ENCODE measurements at regions not wholly inside any gene's neighbourhood (a gene's known extent, or its start where the extent isn't known, plus 50 kb on each side); places are given as distances from the start of the nearest gene placed in this dataset.

DNA sequence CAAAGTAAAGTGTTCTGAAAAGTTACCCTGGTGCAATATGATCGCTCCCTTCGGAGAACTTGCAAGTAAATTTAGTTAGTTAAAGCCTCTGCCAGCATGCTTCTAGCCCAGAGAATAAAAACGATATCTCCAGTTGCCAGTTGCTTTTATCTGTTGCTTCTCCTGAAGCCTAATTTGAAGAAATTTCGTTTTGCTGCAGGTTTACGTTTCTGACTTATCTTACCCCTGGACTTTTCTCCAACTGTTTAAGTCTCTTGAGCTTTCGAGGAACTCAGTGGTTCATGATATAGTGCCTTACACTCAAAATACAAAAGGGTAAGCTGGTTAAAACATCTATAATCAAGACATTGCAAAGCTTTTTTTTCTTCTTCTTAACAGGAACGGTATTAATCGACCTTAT lies 131.1 kb downstream of the FAM161A start:
- TF ChIP-seq RXRA (IDR thresholded peaks at IDR 0.05) (no peak), JUND (IDR thresholded peaks at IDR 0.05) (no peak), GABPA (IDR thresholded peaks at IDR 0.05 in 1 of 2, conservative IDR thresholded peaks at IDR 0.05 in 1 of 2) (no peak), RAD21 (IDR thresholded peaks at IDR 0.05) (no peak), TAF1 (conservative IDR thresholded peaks at IDR 0.05) (no peak), SP1 (IDR thresholded peaks at IDR 0.05) (no peak), YY1 (IDR thresholded peaks at IDR 0.05) (no peak)
- TF ChIP-seq, protein P1, sequence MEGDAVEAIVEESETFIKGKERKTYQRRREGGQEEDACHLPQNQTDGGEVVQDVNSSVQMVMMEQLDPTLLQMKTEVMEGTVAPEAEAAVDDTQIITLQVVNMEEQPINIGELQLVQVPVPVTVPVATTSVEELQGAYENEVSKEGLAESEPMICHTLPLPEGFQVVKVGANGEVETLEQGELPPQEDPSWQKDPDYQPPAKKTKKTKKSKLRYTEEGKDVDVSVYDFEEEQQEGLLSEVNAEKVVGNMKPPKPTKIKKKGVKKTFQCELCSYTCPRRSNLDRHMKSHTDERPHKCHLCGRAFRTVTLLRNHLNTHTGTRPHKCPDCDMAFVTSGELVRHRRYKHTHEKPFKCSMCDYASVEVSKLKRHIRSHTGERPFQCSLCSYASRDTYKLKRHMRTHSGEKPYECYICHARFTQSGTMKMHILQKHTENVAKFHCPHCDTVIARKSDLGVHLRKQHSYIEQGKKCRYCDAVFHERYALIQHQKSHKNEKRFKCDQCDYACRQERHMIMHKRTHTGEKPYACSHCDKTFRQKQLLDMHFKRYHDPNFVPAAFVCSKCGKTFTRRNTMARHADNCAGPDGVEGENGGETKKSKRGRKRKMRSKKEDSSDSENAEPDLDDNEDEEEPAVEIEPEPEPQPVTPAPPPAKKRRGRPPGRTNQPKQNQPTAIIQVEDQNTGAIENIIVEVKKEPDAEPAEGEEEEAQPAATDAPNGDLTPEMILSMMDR (IDR thresholded peaks at IDR 0.05; ENCODE audit: low read depth, low read length, missing input control) = no peak
- TF ChIP-seq, protein P2, sequence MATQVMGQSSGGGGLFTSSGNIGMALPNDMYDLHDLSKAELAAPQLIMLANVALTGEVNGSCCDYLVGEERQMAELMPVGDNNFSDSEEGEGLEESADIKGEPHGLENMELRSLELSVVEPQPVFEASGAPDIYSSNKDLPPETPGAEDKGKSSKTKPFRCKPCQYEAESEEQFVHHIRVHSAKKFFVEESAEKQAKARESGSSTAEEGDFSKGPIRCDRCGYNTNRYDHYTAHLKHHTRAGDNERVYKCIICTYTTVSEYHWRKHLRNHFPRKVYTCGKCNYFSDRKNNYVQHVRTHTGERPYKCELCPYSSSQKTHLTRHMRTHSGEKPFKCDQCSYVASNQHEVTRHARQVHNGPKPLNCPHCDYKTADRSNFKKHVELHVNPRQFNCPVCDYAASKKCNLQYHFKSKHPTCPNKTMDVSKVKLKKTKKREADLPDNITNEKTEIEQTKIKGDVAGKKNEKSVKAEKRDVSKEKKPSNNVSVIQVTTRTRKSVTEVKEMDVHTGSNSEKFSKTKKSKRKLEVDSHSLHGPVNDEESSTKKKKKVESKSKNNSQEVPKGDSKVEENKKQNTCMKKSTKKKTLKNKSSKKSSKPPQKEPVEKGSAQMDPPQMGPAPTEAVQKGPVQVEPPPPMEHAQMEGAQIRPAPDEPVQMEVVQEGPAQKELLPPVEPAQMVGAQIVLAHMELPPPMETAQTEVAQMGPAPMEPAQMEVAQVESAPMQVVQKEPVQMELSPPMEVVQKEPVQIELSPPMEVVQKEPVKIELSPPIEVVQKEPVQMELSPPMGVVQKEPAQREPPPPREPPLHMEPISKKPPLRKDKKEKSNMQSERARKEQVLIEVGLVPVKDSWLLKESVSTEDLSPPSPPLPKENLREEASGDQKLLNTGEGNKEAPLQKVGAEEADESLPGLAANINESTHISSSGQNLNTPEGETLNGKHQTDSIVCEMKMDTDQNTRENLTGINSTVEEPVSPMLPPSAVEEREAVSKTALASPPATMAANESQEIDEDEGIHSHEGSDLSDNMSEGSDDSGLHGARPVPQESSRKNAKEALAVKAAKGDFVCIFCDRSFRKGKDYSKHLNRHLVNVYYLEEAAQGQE (IDR thresholded peaks at IDR 0.05) = no peak
- TF ChIP-seq, protein P3, sequence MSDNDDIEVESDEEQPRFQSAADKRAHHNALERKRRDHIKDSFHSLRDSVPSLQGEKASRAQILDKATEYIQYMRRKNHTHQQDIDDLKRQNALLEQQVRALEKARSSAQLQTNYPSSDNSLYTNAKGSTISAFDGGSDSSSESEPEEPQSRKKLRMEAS (IDR thresholded peaks at IDR 0.05) = no peak

All from liver (tissue), 3 donors.